Activated B cell treated with CpG ODN at 0.5 μM for 24 hours (primary cell): ENCODE measurements at regions not wholly inside any gene's neighbourhood (a gene's known extent, or its start where the extent isn't known, plus 50 kb on each side); places are given as distances from the start of the nearest gene placed in this dataset.

Experiments
- ATAC-seq: fragments of 200-7000 bp; cut with Tn5 transposase; one replicate; pipeline ENCODE4 v1.10.0; 2021; ENCODE audit warnings: low read depth, mild to moderate bottlenecking, moderate library complexity
- CTCF ChIA-PET: fragments of 350-600 bp; sonication (Branson Sonifier 250); formaldehyde crosslinking; loops from one replicate; lab custom pipeline; 2021; ENCODE audit warnings: antibody characterized with exemption; lab: Charles Lee
- POLR2A ChIA-PET: fragments of 350-600 bp; sonication (Branson Sonifier 250); formaldehyde crosslinking; loops from one replicate; lab custom pipeline; 2021; ENCODE audit warnings: antibody characterized with exemption; lab: Charles Lee
- DNase-seq: peaks from one replicate; pipeline ENCODE4 v3.0.0; 2022
- H3K27ac Mint-ChIP-seq: one replicate; pipeline ENCODE4 v1.8.0; 2020; ENCODE audit warnings: mixed read lengths
- H3K27me3 Mint-ChIP-seq: one replicate; pipeline ENCODE4 v1.8.0; 2021; ENCODE audit warnings: mixed read lengths
- H3K36me3 Mint-ChIP-seq: one replicate; pipeline ENCODE4 v1.8.0; 2021; ENCODE audit warnings: low read depth, mixed read lengths
- H3K4me1 Mint-ChIP-seq: one replicate; pipeline ENCODE4 v1.8.0; 2021; ENCODE audit warnings: mixed read lengths
- H3K4me3 Mint-ChIP-seq: one replicate; pipeline ENCODE4 v1.8.0; 2020; ENCODE audit warnings: mild to moderate bottlenecking, mixed read lengths
- H3K9me3 Mint-ChIP-seq: one replicate; pipeline ENCODE4 v1.8.0; 2020; ENCODE audit warnings: mixed read lengths
- intact Hi-C: fragments of 100-400 bp; cut with micrococcal nuclease; formaldehyde crosslinking; loops from one replicate; pipeline ENCODE4 v1.15.1; 2024
- TF ChIP-seq, protein P1 (sequence below): fragments of 200-600 bp; IDR thresholded peaks from one replicate; pipeline ENCODE4 v1.8.0; 2022; ENCODE audit warnings: antibody characterized with exemption, mild to moderate bottlenecking

GRCh38 chr5:129853588-129853987, 50.7 kb upstream of the CHSY3 start:
- Mint-ChIP-seq H3K36me3 (no peaks in the 10 kb centered on the region), H3K4me3 (no peak overlapping the region), H3K27me3 (peaks cover 4% of the 10 kb centered on the region), H3K4me1 (no peaks in the 10 kb centered on the region), H3K9me3 (no peaks in the 10 kb centered on the region), H3K27ac (no peak overlapping the region)
- TF ChIP-seq, protein P1, sequence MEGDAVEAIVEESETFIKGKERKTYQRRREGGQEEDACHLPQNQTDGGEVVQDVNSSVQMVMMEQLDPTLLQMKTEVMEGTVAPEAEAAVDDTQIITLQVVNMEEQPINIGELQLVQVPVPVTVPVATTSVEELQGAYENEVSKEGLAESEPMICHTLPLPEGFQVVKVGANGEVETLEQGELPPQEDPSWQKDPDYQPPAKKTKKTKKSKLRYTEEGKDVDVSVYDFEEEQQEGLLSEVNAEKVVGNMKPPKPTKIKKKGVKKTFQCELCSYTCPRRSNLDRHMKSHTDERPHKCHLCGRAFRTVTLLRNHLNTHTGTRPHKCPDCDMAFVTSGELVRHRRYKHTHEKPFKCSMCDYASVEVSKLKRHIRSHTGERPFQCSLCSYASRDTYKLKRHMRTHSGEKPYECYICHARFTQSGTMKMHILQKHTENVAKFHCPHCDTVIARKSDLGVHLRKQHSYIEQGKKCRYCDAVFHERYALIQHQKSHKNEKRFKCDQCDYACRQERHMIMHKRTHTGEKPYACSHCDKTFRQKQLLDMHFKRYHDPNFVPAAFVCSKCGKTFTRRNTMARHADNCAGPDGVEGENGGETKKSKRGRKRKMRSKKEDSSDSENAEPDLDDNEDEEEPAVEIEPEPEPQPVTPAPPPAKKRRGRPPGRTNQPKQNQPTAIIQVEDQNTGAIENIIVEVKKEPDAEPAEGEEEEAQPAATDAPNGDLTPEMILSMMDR = no peak
- DNase-seq = no peak
- ChIA-PET CTCF (interaction anchor here (3.3 kb wide), 1 partner anchor 82 kb away, joined by 14 read pairs; no protein-coding TSS in a partner anchor), POLR2A (no interaction called here)
- intact Hi-C loops = loop anchor here (2.0 kb wide), 2 partner anchors 83 to 1641 kb away; no protein-coding TSS in a partner anchor
- no peak for ATAC-seq
